ENCODE measurements at regions not wholly inside any gene's neighbourhood (a gene's known extent, or its start where the extent isn't known, plus 50 kb on each side); places are given as distances from the start of the nearest gene placed in this dataset.
"Not testable (repeated sequence)": the region's sequence is repeated elsewhere in the genome, so short reads cannot be mapped to it uniquely, and the experiment has no call there.

GRCh38 chr4:188372058-188372457 is 232.8 kb downstream of the TRIML1 start:
- no peak for DNase-seq (ENCODE audit: low read depth in 2 of 3, low spot score in 2 of 3)

GRCh38 chr4:188372829-188373228 is 233.6 kb downstream of the TRIML1 start:
- no peak for DNase-seq (ENCODE audit: low read depth in 2 of 3, low spot score in 2 of 3)

- no peak for DNase-seq (ENCODE audit: low read depth in 2 of 3, low spot score in 2 of 3)
These were observed 235.6 kb downstream of the TRIML1 start for GRCh38 chr4:188374871-188375270.

- DNase-seq (ENCODE audit: low read depth in 2 of 3, low spot score in 2 of 3): no peak
These were observed 238.6 kb downstream of the TRIML1 start for GRCh38 chr4:188377816-188378215.

- no peak for DNase-seq (ENCODE audit: low read depth in 2 of 3, low spot score in 2 of 3)
These were observed 243.9 kb downstream of the TRIML1 start for GRCh38 chr4:188383180-188383579.

GRCh38 chr4:188387179-188387791 is 248.0 kb downstream of the TRIML1 start:
- no peak for DNase-seq (ENCODE audit: low read depth in 2 of 3, low spot score in 2 of 3)

- not testable (repeated sequence) for DNase-seq (ENCODE audit: low read depth in 2 of 3, low spot score in 2 of 3)
These were observed 252.1 kb downstream of the TRIML1 start for GRCh38 chr4:188391349-188391748.

- DNase-seq (ENCODE audit: low read depth in 2 of 3, low spot score in 2 of 3): no peak
These were observed 256.8 kb downstream of the TRIML1 start for GRCh38 chr4:188396037-188396436.

- no peak for DNase-seq (ENCODE audit: low read depth in 2 of 3, low spot score in 2 of 3)
These were observed 260.6 kb downstream of the TRIML1 start for GRCh38 chr4:188399834-188400233.

GRCh38 chr4:188400451-188400850 is 261.2 kb downstream of the TRIML1 start:
- no peak for DNase-seq (ENCODE audit: low read depth in 2 of 3, low spot score in 2 of 3)

- DNase-seq (ENCODE audit: low read depth in 2 of 3, low spot score in 2 of 3): no peak
These were observed 264.0 kb downstream of the TRIML1 start for GRCh38 chr4:188403272-188403671.

GRCh38 chr4:188405071-188405835 is 266.0 kb downstream of the TRIML1 start:
- DNase-seq (ENCODE audit: low read depth in 2 of 3, low spot score in 2 of 3): not testable (repeated sequence)

GRCh38 chr4:188408244-188409030 is 269.2 kb downstream of the TRIML1 start:
- DNase-seq (ENCODE audit: low read depth in 2 of 3, low spot score in 2 of 3): no peak

- no peak for DNase-seq (ENCODE audit: low read depth in 2 of 3, low spot score in 2 of 3)
These were observed 270.6 kb downstream of the TRIML1 start for GRCh38 chr4:188409851-188410250.

GRCh38 chr4:188411805-188412204 is 272.6 kb downstream of the TRIML1 start:
- DNase-seq (ENCODE audit: low read depth in 2 of 3, low spot score in 2 of 3): no peak

- DNase-seq (ENCODE audit: low read depth in 2 of 3, low spot score in 2 of 3): no peak
These were observed 273.3 kb downstream of the TRIML1 start for GRCh38 chr4:188412499-188412898.

GRCh38 chr4:188414441-188414840 is 275.2 kb downstream of the TRIML1 start:
- DNase-seq (ENCODE audit: low read depth in 2 of 3, low spot score in 2 of 3): no peak

- no peak for DNase-seq (ENCODE audit: low read depth in 2 of 3, low spot score in 2 of 3)
These were observed 277.9 kb downstream of the TRIML1 start for GRCh38 chr4:188417181-188417580.

GRCh38 chr4:188423039-188423438 is 283.8 kb downstream of the TRIML1 start:
- no peak for DNase-seq (ENCODE audit: low read depth in 2 of 3, low spot score in 2 of 3)

- DNase-seq (ENCODE audit: low read depth in 2 of 3, low spot score in 2 of 3): no peak
These were observed 289.7 kb downstream of the TRIML1 start for GRCh38 chr4:188428935-188429334.

- no peak for DNase-seq (ENCODE audit: low read depth in 2 of 3, low spot score in 2 of 3)
These were observed 290.7 kb downstream of the TRIML1 start for GRCh38 chr4:188429965-188430364.

GRCh38 chr4:188430384-188430783 is 291.1 kb downstream of the TRIML1 start:
- no peak for DNase-seq (ENCODE audit: low read depth in 2 of 3, low spot score in 2 of 3)
